ENCODE measurements at regions not wholly inside any gene's neighbourhood (a gene's known extent, or its start where the extent isn't known, plus 50 kb on each side); places are given as distances from the start of the nearest gene placed in this dataset.

DNA sequence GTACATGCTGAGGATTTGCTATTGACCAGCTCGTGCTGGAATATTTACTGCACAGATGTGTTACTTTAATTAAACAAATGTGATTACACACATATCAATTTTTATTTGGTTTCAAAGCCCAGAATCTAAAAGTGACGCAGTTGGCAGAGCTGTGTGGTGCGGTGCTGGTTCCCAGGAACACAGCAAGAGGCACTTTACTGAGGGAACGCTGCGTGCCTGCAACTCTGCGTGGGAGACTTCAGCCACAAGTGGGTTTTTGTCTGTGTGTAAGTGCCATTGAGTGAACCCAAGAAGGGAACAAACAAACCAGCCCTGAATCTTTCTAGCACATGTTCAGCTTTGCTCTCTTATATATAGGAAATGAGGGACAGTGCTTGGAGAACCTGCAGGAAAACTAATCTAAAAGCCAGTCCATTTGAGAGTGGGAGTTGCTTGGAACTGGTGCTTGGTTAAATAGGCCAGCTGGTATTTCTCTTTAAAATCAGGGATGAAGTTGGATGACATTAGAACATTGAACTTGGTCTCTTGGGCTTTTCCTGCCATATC lies 196.6 kb upstream of the CELF4 start:
- no peak for DNase-seq

DNA sequence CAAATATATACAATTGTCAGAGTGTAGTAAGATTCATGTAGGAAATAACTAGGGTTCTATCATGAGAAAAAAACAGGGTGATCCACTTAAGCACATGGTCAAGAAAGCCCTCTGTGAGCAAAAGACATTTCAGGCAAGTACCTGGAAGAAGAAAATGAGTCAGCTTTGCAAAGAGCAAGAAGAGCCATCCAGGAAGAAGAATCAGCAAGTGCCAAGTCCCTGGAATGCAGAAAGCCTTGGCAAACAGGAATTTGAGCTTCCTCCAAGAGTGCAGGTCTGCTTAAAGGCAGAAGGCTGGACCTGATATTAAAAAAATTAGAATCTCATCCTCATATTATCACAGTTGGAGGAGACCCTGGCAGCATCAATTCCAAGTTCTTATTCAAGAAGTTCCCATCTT lies 188.5 kb upstream of the CELF4 start:
- DNase-seq = no peak

DNA sequence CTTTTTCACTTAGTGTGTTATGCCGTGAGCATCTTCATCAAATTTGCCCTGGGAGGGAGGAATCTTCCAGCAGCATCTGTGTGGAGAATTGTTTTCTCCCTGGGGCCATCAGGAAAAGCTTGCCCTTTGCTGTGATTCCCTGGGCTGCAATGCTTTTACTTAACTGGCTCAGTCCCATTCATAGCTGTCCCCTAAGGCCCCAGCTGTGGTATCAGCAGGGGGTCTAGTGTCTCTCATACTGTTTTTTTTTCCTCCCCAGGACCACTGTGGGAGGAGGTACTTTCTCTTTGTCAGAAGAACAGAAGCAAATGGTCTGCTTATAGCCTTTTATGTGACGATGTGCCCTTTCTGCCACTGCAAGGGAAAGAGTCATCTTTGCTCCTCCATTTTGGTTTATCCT lies 176.8 kb upstream of the CELF4 start:
- DNase-seq = no peak

DNA sequence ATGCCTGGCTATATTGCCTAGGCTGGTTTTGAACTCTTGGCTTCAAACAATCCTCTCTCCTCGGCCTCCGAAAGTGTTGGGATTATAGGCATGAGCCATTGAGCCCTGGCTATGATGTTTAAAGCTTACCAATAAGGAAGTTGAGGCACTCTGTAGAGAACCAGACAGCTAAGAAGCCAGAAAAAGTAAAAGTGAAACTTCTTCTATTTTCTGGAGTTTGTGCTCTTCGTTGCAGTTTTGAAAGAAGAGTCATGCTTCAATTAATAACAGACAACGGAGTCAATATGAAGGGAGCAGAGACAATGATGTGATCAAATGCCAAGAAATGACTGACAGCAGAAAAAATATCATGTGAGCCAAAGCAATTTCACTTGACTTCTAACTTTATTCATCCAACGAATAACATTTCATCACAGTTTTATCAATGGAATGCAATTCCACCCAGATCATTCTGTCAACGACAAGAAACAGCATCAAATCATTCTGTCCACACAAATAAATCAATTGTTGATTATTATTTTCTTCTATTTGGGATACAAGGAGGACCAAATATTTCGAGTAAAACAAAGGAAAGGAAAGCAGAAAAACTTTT lies 175.5 kb upstream of the CELF4 start:
- DNase-seq = no peak

DNA sequence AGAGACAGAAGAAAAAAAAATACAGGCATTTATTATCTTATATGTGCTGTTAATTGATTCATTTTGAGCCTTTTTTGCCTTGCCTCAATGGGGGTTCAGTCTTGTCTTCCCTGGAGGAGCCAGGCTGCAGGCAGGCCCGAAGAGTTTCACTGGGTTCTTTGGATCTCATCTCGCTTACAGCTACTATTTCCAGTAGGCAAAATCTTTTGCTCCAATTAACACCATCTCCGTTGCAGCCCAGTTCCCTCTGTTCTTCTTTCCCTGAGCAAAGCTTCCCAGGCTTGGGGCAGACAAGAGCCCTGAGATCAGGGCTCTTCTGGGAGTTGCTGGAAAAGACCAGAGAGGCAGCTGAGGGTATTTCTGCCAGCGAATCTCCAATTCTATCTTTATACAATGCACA lies 168.8 kb upstream of the CELF4 start:
- DNase-seq = no peak

DNA sequence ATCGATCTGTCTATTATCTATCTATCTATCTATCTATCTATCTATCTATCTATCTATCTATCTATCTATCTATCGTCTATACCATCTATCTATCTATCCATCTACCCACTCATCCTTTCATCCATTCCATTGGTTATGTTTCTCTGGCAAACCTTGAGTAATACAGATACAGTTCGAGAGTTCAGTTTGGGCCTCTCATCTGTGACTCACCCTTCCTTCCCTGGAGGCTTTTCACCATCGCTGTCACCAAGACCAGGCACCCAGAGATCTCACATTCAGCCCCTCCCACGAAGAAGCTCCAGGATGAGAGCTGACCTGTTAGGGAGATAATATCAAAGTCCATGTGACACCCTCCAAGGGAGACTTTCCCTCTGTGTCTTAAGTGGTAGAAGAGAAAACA lies 164.1 kb upstream of the CELF4 start:
- DNase-seq = no peak

DNA sequence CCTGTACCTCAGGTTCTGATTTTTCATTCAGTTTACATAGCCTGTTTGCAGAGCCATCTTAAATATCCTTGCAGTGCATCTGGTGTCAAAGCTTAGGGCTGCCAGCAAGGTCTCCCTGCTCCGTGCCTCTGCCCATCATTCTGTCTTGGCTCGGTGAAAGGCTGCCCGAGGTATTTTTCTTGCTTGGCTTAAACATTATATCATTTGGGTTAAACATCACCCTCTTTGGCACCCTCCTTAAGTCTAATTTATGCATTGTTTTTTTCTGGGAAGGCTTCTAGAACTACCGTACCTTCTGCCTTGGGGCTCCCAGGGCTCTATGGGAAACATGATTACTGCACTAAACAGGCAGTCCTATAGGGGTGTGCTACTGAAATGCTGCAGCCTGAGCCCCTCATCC lies 158.6 kb upstream of the CELF4 start:
- DNase-seq = no peak

DNA sequence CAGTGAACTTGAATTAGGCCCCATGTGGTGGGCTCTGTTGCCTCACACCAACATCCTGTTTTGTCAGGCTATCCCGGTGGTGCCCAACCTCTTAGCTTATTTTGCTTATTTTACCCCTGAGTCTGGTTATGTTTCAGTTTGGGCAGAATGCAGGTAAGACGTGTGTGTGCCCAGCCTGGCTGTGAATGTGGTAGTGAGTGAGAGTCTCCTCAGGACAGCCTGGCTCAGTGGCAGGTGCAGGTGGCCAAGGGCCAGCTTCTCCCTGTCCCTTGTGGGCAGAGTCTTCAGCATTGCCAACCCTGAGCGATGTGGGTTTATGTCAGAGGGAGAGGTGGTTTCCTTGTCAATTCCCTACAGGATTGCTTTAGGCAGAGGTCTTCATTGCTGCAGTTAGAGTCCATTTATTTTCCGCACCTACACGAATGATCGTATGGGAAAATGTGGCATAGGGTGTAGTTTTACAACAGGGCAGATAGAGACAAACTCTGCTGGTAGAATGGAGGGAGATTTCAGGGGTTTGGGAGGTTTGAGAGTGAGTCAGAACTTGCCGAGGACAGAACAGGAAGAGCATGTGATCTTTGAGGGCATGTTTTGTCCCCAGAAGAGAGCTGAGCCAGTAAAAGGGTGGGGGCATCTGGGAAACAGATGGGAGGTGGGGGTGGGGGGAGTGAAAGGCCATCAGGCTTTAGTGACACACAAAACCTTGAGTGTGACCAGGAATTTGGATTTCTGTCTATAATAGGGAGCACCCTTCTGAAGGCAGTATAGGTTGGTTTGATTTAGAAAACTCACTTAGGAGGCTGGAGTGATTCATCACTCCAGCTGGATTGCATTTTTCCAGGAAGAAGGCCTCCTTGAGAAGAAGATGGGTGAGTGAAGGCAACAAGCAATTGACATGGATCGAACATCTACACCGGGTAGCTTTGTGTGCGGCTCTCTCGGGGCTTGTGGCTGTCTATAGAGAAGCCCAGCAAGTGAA lies 156.2 kb upstream of the CELF4 start:
- no peak for DNase-seq

DNA sequence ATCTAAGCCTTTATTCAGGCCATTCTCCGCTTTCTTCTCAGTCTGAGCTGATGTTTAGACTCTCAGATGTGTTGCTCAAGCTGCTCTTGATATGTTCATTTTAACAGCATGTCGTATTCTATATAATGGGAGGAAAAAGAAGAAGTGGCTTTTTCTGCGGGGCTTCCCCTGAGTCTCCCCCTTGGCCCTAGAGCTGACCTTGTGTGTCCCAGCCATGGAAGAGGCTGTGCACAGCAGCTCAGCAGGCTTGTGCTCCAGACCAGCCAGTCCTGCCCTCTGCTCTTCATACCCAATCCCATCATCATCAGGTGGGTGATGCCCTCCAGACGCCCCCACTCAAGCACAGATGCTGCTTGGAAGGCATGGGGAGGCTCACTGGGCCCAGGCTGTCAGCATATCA lies 155.1 kb upstream of the CELF4 start:
- no peak for DNase-seq

DNA sequence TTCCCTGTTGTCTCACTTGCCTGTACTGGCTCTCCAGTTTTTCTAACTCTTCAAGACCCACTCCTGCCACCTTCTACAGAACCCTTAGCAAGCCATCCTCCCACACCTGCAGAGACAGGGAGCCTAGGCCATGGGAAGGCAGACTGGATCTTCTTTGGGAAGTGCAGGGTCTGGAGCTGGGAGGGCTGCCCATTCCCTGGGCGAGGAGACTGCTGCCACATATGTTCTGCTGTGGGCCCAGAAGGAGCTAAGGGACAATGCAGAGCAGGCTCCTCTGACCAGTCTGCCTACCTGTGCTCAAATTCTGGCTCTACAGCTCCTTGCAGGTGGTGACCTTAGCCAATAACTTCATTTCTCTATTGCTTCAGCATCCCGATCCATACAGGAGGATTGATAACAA lies 152.1 kb upstream of the CELF4 start:
- DNase-seq = no peak

DNA sequence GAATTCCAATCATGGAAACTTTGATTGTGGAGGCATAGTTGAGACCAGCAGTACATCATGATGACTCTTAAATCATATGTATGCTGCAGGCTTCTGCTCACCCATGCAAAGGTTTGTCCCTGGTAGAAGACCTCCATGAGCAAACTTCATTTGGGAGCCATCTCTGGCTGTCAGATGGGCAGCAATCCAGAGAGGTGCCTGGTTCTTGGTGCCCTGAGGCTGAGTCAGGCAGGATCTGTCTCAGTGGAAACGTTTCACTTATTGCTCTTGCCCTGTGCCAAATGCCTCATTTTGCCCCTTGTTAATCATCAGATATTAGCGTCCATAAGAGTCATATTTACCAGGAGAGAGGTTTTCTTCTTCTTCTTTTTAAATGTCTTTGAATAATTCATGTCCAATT lies 151.5 kb upstream of the CELF4 start:
- DNase-seq = no peak

DNA sequence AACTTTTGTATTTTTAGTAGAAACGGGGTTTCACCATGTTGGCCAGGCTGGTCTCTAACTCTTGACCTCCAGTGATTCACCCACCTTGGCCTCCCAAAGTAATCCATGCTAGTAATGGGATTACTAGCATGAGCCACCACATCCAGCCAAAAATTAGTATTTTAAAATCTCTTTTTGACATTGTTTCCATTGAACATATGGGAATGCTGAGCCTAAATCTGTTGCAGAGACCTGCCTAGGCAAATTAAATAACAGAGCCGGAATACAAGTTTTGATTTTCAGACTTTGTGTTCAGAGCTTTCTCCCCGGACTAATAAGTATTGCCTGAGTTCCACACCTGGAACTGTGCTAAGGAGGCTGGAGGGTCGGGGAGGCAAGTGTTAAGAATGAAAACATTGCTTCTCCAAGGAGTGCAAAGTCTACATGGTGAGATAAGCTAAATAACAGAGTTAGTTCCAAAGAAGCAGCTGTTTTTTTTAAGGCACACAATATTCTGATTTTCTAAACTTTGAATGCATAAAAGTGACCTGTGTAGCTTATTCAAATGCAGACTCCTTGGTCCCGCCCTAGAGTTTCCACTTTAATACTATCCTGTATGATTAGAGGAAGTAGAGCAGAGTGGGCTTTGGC lies 150.6 kb upstream of the CELF4 start:
- no peak for DNase-seq

DNA sequence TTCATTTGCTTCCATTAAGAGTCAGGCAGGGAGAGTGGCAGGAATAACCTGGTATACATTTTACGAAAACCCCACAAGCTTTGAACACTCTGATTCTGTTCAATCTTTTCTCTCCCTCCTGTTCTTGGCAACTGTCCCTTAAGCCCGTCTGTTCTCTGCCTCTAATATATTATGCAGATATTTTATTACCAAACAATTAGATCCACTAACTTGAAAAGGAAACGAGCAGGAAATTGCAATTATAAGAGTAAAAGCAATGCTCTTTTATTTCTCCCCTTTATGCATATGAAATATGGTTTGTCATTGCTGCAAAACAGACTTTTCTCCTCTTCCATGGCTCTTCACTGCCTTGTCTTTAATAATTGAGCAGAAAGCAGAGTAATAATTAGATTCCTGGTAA lies 149.1 kb upstream of the CELF4 start:
- DNase-seq = no peak

DNA sequence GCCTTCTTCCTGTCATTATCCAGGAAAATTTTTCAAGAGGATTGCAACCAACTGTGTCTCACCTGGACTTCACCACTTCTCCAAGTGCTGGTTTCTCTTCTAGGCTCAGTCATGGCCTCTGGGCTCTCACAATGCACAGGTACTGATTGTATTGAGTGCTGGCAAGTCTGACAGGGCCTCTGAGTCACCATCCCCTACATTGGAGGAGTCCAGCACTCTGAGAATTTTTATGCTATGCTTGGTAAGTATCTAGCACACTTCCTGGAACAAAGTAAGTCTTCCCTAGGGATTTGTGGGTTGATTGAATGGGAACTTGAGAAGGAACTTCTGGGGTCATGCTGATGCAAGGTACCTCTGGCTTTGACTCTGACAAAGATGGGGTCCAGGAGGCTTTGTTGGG lies 147.2 kb upstream of the CELF4 start:
- DNase-seq = no peak

DNA sequence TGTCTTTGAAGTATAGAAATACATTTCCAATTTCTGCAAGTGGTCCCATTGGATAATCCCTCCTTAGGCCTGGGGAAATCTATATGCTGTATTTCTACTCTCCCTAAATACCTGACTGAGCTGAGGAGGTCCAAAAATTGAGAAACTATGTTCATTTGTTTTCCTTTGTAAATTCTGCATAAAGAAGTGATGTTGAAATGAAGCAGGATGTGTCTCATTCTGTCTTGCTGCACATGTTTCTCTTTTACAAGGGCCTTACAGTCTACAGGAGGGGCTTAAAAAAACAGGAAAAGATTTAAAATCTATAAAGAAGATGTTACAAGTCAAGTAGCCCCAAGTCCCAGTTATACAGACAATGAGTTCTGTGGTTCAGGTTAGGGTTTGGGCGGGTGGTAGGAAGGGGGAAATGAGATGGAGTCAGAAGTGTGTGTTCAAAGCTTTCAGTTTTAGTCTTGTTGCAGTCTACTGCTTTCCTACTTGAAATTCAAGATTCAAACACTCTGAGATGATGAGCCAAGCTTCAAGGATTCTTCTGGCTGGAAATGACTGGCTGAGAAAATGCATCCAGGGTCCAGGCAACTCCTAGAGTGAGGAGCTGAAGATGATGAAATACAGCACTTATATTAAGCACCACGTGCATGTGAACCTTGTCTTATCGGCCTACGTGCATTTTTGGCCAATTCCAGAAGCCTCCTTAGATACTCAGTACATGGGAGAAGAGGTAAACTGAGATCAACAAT lies 146.3 kb upstream of the CELF4 start:
- no peak for DNase-seq

DNA sequence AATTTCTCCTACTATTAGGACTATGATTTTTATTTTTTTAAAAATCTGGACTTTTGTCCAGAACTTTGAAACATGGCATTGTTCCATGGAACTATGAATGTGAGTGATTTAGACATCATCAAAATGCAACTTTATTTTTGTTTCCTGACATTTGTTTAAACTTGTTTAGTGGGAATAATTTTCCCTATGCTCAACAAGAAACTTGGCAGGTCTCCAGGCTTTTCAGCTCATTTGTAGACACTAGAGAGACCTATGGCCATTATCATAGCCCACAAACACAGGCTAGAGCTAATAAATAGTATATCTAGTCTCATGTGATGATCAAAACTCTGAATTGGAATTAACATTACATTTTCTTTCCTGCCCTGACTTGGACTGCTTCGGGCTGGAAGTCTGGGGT lies 145.1 kb upstream of the CELF4 start:
- DNase-seq = no peak

DNA sequence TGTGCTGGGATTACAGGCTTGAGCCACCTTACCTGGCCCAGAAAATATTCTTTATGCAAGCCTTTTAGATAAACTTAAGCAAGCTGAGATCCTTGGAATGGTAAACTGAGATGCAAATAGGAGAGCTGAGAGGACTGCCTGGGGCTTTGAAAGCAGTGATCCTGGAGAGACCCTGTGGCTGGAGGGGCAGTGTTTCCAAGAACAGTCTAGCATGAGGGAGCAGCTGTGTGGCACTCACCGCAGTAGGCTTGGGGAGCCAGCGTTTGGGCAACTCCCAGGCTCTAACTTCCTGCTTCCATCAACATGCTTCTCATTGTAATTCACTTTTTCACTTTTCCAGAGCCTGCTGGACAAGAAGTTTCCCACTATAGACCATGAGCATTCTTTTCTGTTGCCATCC lies 144.1 kb upstream of the CELF4 start:
- DNase-seq = no peak

DNA sequence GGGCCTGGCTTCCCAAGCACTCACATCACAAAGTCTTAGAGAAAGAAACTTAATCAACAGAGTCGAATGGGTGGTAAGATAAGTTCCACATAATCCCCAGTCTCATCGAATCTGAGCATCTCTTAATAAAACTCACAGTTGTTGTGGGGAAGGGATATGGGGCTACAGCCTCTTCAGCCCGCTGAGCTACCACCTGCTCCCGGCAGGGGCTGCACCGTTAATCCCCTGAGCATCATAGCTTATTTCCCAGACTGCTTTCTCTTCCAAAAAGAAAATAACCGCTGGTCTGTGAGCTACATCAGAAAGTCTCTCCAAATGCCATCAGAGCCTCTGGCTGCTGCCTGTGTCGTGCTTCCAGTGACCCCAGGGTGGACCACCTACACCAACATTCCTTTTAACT lies 139.4 kb upstream of the CELF4 start:
- DNase-seq = no peak

DNA sequence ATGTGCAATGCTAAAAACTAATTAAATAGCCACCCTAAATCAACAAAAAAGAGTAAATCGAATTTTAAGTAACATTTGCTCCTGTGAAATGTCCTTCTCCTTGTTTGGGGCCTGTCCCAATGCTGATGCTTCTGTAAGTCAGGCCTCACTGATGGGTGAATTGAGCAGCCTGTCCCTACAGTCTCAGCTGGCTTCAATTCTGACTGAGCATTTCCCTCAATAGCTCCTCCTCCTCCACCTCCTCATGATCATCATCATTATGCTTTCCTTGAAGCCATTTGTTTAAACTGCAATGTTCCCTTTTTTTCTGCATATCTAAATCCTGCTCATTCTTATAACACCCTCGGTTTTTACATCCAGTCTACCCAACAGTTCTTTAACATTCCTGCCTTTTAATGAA lies 137.2 kb upstream of the CELF4 start:
- no peak for DNase-seq

DNA sequence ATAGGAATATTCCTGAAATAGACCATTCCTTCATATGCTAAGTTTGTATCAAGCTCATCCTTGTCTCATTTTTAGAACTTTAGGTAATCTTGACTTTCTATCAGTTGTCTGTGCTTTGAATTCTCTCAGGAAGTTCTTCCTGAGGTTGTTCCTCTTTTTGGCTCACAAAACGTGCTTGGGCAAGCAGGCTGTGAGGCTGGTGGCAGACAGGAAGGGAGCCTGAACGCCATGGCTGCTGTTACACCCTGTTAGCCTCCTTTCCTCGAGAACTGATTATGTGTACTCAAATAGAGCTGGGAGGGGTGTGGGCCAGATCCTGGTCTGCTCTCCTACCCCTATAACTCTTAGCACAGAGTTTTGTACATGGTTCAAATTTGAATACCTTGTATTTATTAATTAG lies 136.4 kb upstream of the CELF4 start:
- no peak for DNase-seq

DNA sequence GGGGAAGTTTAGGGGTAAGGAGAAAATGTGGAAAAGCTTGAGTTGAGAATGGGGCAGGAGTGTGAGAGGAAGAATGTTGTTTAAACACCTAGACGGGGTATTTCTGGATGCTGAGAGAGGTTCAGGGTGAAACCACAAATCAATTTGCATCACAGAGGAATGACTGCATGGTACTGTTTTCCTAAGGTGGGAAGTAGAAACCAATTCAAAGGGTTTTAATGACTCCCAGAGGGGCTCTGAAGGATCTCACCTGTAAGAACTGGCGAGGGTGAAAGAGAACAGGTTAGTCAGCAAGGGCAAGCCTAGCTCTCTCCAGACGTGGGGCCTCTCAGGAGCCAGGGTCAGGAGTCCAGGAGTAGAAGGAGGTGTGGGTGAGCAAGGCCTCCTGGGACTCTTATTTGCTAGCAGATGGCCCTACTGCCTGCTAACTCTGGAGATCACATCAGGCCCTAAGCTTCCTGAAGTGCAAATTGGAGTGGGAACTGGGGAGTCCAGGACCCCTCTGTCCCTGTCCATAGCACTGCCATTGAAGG lies 133.0 kb upstream of the CELF4 start:
- no peak for DNase-seq

DNA sequence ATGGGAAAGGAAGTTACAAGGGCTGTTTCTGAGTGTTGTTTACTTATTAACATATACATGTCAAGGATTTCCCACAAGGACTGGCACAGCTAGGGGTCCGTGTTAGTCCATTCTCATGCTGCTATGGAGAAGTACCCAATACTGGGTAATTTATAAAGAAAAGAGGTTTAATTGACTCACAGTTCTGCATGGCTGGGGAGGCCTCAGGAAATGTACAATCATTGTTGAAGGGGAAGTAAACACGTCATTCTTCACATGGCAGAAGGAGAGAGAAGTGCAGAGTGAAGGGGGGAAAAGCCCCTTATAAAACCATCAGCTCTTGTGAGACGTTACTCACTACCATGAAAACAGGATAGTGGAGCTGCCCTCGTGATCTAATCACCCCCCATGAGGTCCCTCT lies 128.9 kb upstream of the CELF4 start:
- DNase-seq = no peak

DNA sequence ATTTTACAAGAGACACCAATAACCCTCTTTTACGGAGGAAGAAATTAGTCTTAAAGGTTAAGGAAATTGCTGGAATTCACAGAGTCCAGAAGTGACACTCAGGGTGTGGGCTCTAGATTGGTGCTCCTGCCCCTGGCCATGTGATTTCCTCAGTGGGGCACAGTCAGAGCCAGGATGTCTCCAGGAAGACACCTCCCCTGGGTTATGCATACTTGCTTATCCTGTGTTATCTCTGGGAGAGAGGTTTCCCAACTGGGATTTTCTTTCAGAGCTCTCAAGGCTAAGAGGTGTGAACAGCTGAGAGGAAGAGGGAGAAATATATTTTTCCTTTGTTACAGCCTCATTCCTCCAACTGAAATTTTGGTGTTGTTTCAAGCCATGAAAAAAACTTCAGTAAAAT lies 125.6 kb upstream of the CELF4 start:
- DNase-seq = no peak
